ENCODE measurements at regions not wholly inside any gene's neighbourhood (a gene's known extent, or its start where the extent isn't known, plus 50 kb on each side); places are given as distances from the start of the nearest gene placed in this dataset.

GRCh38 chr9:107942856-107943255 is 453.3 kb upstream of the KLF4 start:
- intact Hi-C loops (cut with micrococcal nuclease): no loop called here
- Mint-ChIP-seq H3K27ac (no peak overlapping the region), H3K36me3 (ENCODE audit: low read depth) (no peaks in the 10 kb centered on the region), H3K27me3 (no peaks in the 10 kb centered on the region), H3K4me3 (no peak overlapping the region), H3K4me1 (no peaks in the 10 kb centered on the region), H3K9me3 (no peaks in the 10 kb centered on the region)
- DNase-seq: no peak

DNA sequence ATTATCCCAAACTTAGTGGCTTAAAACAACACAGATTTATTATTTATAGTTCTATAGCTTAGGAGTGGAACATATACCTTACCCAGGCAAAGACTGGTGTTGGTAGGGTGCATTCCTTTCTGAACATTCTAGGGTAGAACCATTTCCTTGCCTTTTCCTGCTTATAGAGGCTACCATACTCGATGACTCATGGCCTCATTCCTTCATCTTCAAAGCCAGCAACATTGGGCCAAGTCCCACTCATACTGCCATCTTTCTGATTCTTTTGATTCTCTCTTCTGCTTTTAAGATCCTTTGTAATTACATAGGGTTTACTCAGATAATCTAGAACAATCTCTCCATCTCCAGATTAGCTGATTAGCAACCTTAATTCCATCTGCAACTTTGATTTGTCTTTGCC is 452.7 kb upstream of the KLF4 start:
- Mint-ChIP-seq H3K27me3 (no peaks in the 10 kb centered on the region), H3K4me1 (no peaks in the 10 kb centered on the region), H3K27ac (no peak overlapping the region), H3K4me3 (no peak overlapping the region), H3K9me3 (no peaks in the 10 kb centered on the region), H3K36me3 (ENCODE audit: low read depth) (no peaks in the 10 kb centered on the region)
- DNase-seq: no peak
- intact Hi-C loops (cut with micrococcal nuclease): no loop called here

GRCh38 chr9:107940616-107941595 is 451.3 kb upstream of the KLF4 start:
- H3K4me1 Mint-ChIP-seq: no peaks in the 10 kb centered on the region

DNA sequence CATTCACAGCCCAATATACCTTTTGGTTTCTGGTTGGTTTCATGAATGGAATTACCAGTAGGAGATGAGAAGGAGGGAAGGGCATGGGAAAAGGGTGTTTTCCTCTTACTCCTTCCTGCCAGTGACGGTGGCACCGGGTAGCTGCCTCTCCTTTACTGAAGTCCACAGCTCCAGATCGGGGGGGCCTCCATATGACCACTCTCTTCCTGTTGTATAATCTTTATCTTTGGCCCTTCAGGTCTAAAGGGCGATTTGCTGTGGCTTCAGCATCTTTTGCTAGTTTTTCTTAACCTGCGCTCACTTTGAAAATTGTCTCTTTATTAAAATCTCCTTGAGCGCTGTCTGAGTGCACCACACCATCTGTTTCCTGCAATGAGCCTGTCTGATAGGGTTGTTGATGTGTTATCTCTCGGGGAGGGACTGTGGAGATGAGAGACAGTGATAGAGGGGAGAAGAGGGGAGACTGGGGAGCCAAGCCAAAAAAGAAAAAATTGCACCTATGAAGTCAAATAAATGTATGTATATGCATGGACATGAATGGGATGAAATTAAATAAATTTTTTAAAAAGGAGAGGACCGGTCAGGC is 449.3 kb upstream of the KLF4 start:
- no peak for DNase-seq
- H3K9me3 Mint-ChIP-seq: no peaks in the 10 kb centered on the region
- intact Hi-C loops (cut with micrococcal nuclease): no loop called here
- no peaks in the 10 kb centered on the region for H3K27me3 Mint-ChIP-seq
- H3K27ac Mint-ChIP-seq: no peak overlapping the region
- no peak overlapping the region for H3K4me3 Mint-ChIP-seq
- no peaks in the 10 kb centered on the region for H3K4me1 Mint-ChIP-seq
- no peaks in the 10 kb centered on the region for H3K36me3 Mint-ChIP-seq (ENCODE audit: low read depth)

More at GRCh38 chr9:107940616-107941595, 451.3 kb upstream of the KLF4 start:
- H3K27ac Mint-ChIP-seq: no peak overlapping the region
- no peak overlapping the region for H3K4me3 Mint-ChIP-seq
- H3K27me3 Mint-ChIP-seq: no peaks in the 10 kb centered on the region
- intact Hi-C loops (cut with micrococcal nuclease): no loop called here
- H3K36me3 Mint-ChIP-seq (ENCODE audit: low read depth): no peaks in the 10 kb centered on the region
- no peaks in the 10 kb centered on the region for H3K9me3 Mint-ChIP-seq
- no peak for DNase-seq

GRCh38 chr9:107935931-107936330 is 446.4 kb upstream of the KLF4 start:
- no peak overlapping the region for H3K4me3 Mint-ChIP-seq
- DNase-seq: no peak
- H3K9me3 Mint-ChIP-seq: no peaks in the 10 kb centered on the region
- intact Hi-C loops (cut with micrococcal nuclease): no loop called here
- no peak overlapping the region for H3K27ac Mint-ChIP-seq
- H3K27me3 Mint-ChIP-seq: no peaks in the 10 kb centered on the region
- H3K36me3 Mint-ChIP-seq (ENCODE audit: low read depth): no peaks in the 10 kb centered on the region
- no peaks in the 10 kb centered on the region for H3K4me1 Mint-ChIP-seq

DNA sequence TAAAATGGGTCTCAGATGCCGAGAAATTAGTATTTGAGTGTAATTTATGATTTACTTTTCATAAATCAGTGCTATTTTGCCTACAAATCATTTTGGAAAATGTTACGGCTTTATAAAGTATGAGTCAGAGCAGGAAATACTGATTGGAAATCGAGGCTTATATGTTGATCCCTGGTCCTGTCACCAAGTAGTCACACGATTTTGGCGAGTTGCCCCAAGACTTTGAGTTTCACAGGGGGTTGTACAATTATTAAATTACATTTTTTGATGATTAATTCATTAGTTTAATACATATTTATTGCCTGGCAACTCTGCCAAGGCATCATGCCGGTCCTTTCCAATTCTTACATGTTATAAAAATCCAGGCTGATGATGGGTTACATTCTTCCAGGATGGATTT is 443.9 kb upstream of the KLF4 start:
- DNase-seq: no peak
- intact Hi-C loops (cut with micrococcal nuclease): no loop called here
- Mint-ChIP-seq H3K27me3 (no peaks in the 10 kb centered on the region), H3K27ac (no peak overlapping the region), H3K36me3 (ENCODE audit: low read depth) (no peaks in the 10 kb centered on the region), H3K9me3 (no peaks in the 10 kb centered on the region), H3K4me1 (no peaks in the 10 kb centered on the region), H3K4me3 (no peak overlapping the region)

GRCh38 chr9:107933097-107933496 is 443.5 kb upstream of the KLF4 start:
- Mint-ChIP-seq H3K27me3 (no peaks in the 10 kb centered on the region), H3K9me3 (no peaks in the 10 kb centered on the region), H3K27ac (no peak overlapping the region), H3K4me3 (no peak overlapping the region), H3K36me3 (ENCODE audit: low read depth) (no peaks in the 10 kb centered on the region), H3K4me1 (no peaks in the 10 kb centered on the region)
- intact Hi-C loops (cut with micrococcal nuclease): no loop called here
- DNase-seq: no peak

DNA sequence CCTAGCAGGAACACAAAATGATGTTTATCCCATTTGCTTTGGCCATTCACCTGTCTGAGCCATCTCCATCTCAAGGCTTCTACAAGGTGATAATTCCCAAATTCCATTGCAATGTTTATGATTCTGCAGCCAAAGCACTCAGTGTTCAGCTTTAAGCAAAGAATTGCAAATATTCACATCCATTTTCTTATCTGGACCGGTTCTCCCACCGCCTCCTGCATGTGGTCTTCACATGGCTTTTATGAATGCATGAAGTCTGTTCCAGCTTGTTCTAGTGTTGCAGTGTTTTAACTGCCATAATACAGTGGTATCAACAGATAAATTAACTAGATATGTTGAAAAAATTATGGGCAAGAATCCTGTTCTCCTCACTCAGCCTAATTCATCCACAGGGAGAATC is 443.0 kb upstream of the KLF4 start:
- Mint-ChIP-seq H3K27ac (no peak overlapping the region), H3K9me3 (no peaks in the 10 kb centered on the region), H3K36me3 (ENCODE audit: low read depth) (no peaks in the 10 kb centered on the region), H3K4me3 (no peak overlapping the region), H3K4me1 (no peaks in the 10 kb centered on the region), H3K27me3 (no peaks in the 10 kb centered on the region)
- no peak for DNase-seq
- intact Hi-C loops (cut with micrococcal nuclease): no loop called here

GRCh38 chr9:107932046-107932445 is 442.5 kb upstream of the KLF4 start:
- Mint-ChIP-seq H3K4me3 (no peak overlapping the region), H3K9me3 (no peaks in the 10 kb centered on the region), H3K4me1 (no peaks in the 10 kb centered on the region), H3K27ac (no peak overlapping the region), H3K27me3 (no peaks in the 10 kb centered on the region), H3K36me3 (ENCODE audit: low read depth) (no peaks in the 10 kb centered on the region)
- no peak for DNase-seq
- intact Hi-C loops (cut with micrococcal nuclease): no loop called here

- Mint-ChIP-seq H3K36me3 (ENCODE audit: low read depth) (no peaks in the 10 kb centered on the region), H3K4me1 (no peaks in the 10 kb centered on the region), H3K9me3 (no peaks in the 10 kb centered on the region), H3K27me3 (no peaks in the 10 kb centered on the region), H3K4me3 (no peak overlapping the region), H3K27ac (no peak overlapping the region)
- DNase-seq: no peak
- intact Hi-C loops (cut with micrococcal nuclease): no loop called here
Measured at GRCh38 chr9:107931071-107931715, 441.6 kb upstream of the KLF4 start.

GRCh38 chr9:107929443-107929842 is 439.9 kb upstream of the KLF4 start:
- Mint-ChIP-seq H3K4me1 (no peaks in the 10 kb centered on the region), H3K36me3 (ENCODE audit: low read depth) (no peaks in the 10 kb centered on the region), H3K27ac (no peak overlapping the region), H3K4me3 (no peak overlapping the region), H3K27me3 (no peaks in the 10 kb centered on the region), H3K9me3 (no peaks in the 10 kb centered on the region)
- DNase-seq: no peak
- intact Hi-C loops (cut with micrococcal nuclease): no loop called here

GRCh38 chr9:107928701-107929371 is 439.3 kb upstream of the KLF4 start:
- Mint-ChIP-seq H3K27me3 (no peaks in the 10 kb centered on the region), H3K9me3 (no peaks in the 10 kb centered on the region), H3K4me1 (no peaks in the 10 kb centered on the region), H3K4me3 (no peak overlapping the region), H3K36me3 (ENCODE audit: low read depth) (no peaks in the 10 kb centered on the region), H3K27ac (no peak overlapping the region)
- DNase-seq: no peak
- intact Hi-C loops (cut with micrococcal nuclease): no loop called here

GRCh38 chr9:107927276-107927675 is 437.7 kb upstream of the KLF4 start:
- Mint-ChIP-seq H3K4me3 (no peak overlapping the region), H3K36me3 (ENCODE audit: low read depth) (no peaks in the 10 kb centered on the region), H3K27me3 (no peaks in the 10 kb centered on the region), H3K9me3 (no peaks in the 10 kb centered on the region), H3K27ac (no peak overlapping the region), H3K4me1 (no peaks in the 10 kb centered on the region)
- intact Hi-C loops (cut with micrococcal nuclease): no loop called here
- DNase-seq: no peak

All from activated CD4-positive, alpha-beta T cell treated with anti-CD3 and anti-CD28 coated beads, Interleukin-2, amount 10 ng/mL, durations not matched to agents 24 days and 14 days (primary cell).